CD4-positive, alpha-beta T cell treated with Interleukin-1 beta for 1 hour (primary cell): ENCODE measurements at regions not wholly inside any gene's neighbourhood (a gene's known extent, or its start where the extent isn't known, plus 50 kb on each side); places are given as distances from the start of the nearest gene placed in this dataset.
"Not testable (repeated sequence)": the region's sequence is repeated elsewhere in the genome, so short reads cannot be mapped to it uniquely, and the experiment has no call there.

Experiments used
- DNase-seq, 2 donors: peaks; one replicate each; pipeline ENCODE4 v3.0.0-alpha.2; 2020 to 2022

GRCh38 chr7:13007331-13007730 lies 319.9 kb downstream of the ARL4A start:
- no peak for DNase-seq

GRCh38 chr7:13009517-13009916 lies 322.1 kb downstream of the ARL4A start:
- DNase-seq = no peak

GRCh38 chr7:13014011-13014410 lies 326.6 kb downstream of the ARL4A start:
- DNase-seq = no peak

- DNase-seq = no peak
Observed at GRCh38 chr7:13016036-13016581, 328.7 kb downstream of the ARL4A start.

GRCh38 chr7:13016592-13017332 lies 329.3 kb downstream of the ARL4A start:
- no peak for DNase-seq

GRCh38 chr7:13017333-13017857 lies 330.0 kb downstream of the ARL4A start:
- no peak for DNase-seq

GRCh38 chr7:13017881-13018280 lies 330.4 kb downstream of the ARL4A start:
- DNase-seq = no peak

- no peak for DNase-seq
Observed at GRCh38 chr7:13021566-13022300, 334.3 kb downstream of the ARL4A start.

GRCh38 chr7:13024121-13024674 lies 336.8 kb downstream of the ARL4A start:
- DNase-seq = no peak

- DNase-seq = not testable (repeated sequence)
Observed at GRCh38 chr7:13025043-13025442, 337.6 kb downstream of the ARL4A start.

- DNase-seq = no peak
Observed at GRCh38 chr7:13027321-13027720, 339.9 kb downstream of the ARL4A start.

GRCh38 chr7:13028036-13028824 lies 340.8 kb downstream of the ARL4A start:
- DNase-seq = no peak

- no peak for DNase-seq
Observed at GRCh38 chr7:13028825-13029099, 341.3 kb downstream of the ARL4A start.

GRCh38 chr7:13031468-13031867 lies 344.0 kb downstream of the ARL4A start:
- DNase-seq = no peak

- DNase-seq = no peak
Observed at GRCh38 chr7:13032084-13032483, 344.7 kb downstream of the ARL4A start.

GRCh38 chr7:13032576-13032975 lies 345.1 kb downstream of the ARL4A start:
- DNase-seq = no peak

GRCh38 chr7:13034693-13035092 lies 347.3 kb downstream of the ARL4A start:
- no peak for DNase-seq

GRCh38 chr7:13035233-13035632 lies 347.8 kb downstream of the ARL4A start:
- no peak for DNase-seq

- no peak for DNase-seq
Observed at GRCh38 chr7:13036256-13036780, 348.9 kb downstream of the ARL4A start.

- DNase-seq = no peak
Observed at GRCh38 chr7:13037216-13037615, 349.8 kb downstream of the ARL4A start.

- DNase-seq = no peak
Observed at GRCh38 chr7:13041368-13041988, 354.0 kb downstream of the ARL4A start.

- no peak for DNase-seq
Observed at GRCh38 chr7:13042605-13043236, 355.3 kb downstream of the ARL4A start.
